C4-2B (cell line): ENCODE measurements at regions not wholly inside any gene's neighbourhood (a gene's known extent, or its start where the extent isn't known, plus 50 kb on each side); places are given as distances from the start of the nearest gene placed in this dataset.

Experiments used
- CTCF ChIP-seq: fragments of 450-650 bp; conservative IDR thresholded peaks from 2 replicates; pipeline ENCODE4 v1.5.1; 2017; ENCODE audit warnings: mild to moderate bottlenecking
- ZFX ChIP-seq: fragments of 450-650 bp; IDR thresholded peaks from 2 replicates; pipeline ENCODE4 v1.6.1; 2017

- TF ChIP-seq CTCF (no peak), ZFX (no peak)
Observed at GRCh38 chr4:187811591-187811990, 184.0 kb upstream of the ZFP42 start.
